NCI-H128 (cell line): ENCODE measurements at regions not wholly inside any gene's neighbourhood (a gene's known extent, or its start where the extent isn't known, plus 50 kb on each side); places are given as distances from the start of the nearest gene placed in this dataset.
"Not testable (repeated sequence)": the region's sequence is repeated elsewhere in the genome, so short reads cannot be mapped to it uniquely, and the experiment has no call there.

Experiments used
- DNase-seq: peaks from one replicate; lab custom pipeline; 2025; ENCODE audit not compliant: unreplicated experiment; lab: John Stamatoyannopoulos, UW

GRCh38 chr2:39837856-39838453 is 58.9 kb upstream of the THUMPD2 start:
- no peak for DNase-seq

DNA sequence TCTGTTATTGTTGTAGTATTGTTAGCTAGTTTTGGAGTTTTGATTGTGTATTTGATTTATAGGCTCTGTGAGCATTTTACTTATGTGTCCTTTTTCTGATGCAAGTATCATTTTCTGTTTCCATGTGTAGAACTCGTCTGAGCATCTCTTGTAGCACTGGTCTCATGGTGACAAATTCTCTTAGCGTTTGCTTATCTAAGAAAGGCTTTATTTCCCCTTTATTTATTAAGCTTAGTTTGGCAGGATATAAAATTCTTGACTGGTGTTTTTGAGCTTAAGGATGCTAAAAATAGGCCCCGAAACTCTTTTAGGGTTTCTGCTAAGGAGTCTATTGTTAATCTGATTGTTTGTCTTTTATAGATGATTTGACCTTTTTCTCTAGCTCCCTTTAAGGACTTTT is 57.6 kb upstream of the THUMPD2 start:
- DNase-seq = no peak

DNA sequence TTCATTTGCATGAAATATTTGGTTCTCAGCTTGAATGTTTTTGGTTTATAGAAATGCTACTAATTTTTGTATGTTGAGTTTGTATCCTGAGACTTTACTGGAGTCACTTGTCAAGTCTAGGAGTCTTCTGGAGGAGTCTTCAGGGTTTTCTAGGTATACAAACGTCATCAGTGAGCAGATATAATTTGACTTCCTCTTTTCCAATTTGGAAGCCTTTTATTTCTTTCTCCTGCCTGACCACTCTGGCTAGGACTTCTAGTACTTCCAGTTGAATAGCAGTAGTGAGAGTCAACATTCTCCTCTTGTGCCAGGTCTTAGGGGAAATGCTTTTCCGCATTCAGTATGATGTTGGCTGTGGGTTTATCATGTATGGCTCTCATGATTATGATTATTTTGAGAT is 55.4 kb upstream of the THUMPD2 start:
- DNase-seq = no peak

DNA sequence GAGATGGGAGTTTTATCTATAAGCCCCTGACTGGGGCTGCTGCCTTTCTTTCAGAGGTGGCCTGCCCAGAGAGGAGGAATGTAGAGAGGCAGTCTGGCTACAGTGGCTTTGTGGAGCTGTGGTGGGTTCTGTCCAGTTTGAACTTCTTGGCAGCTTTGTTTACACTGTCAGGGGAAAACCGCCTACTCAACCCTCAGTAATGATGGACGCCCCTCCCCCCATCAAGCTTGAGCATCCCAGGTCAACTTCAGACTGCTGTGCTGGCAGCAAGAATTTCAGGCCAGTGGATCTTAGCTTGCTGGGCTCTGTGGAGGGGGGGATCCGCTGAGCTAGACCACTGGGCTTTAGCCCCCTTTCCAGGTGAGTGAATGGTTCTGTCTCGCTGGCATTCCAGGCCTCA is 51.6 kb upstream of the THUMPD2 start:
- DNase-seq = not testable (repeated sequence)
